OCI-LY7 (cell line): ENCODE measurements at regions not wholly inside any gene's neighbourhood (a gene's known extent, or its start where the extent isn't known, plus 50 kb on each side); places are given as distances from the start of the nearest gene placed in this dataset.

Experiments
- BruUV-seq: library from RNA; stranded (reverse); fragments of 400-500 nt; replicated peaks from 2 replicates; lab custom pipeline; 2021; lab: Mats Ljungman, UMichigan
- CTCF ChIA-PET: fragments of 300-600 bp; sonication (Branson Sonifier 250); formaldehyde crosslinking; loops from one replicate; lab custom pipeline; 2022; ENCODE audit warnings: antibody characterized with exemption; ENCODE audit not compliant: unreplicated experiment; lab: Charles Lee
- POLR2A ChIA-PET: fragments of 300-600 bp; sonication (Branson Sonifier 250); formaldehyde crosslinking; loops from one replicate; lab custom pipeline; 2022; ENCODE audit warnings: antibody characterized with exemption; lab: Charles Lee
- DNase-seq: peaks from one replicate; pipeline ENCODE4 v3.0.0-alpha.2; 2015; ENCODE audit warnings: low spot score
- H2AFZ ChIP-seq: fragments of 200-600 bp; sonication (generic), shearing (Covaris generic); 2 replicates; pipeline ENCODE4 v1.6.1; 2014; ENCODE audit warnings: mild to moderate bottlenecking, antibody characterized with exemption, low read length, moderate library complexity
- H3K27ac ChIP-seq: fragments of 200-600 bp; sonication (generic); 2 replicates; pipeline ENCODE4 v1.5.1; 2014; ENCODE audit warnings: mixed run types, low read depth, mild to moderate bottlenecking, moderate library complexity, low read length, inconsistent platforms; ENCODE audit not compliant: poor library complexity, severe bottlenecking
- H3K36me3 ChIP-seq: fragments of 200-600 bp; sonication (generic); 2 replicates; pipeline ENCODE4 v1.6.1; 2014; ENCODE audit warnings: mild to moderate bottlenecking, antibody characterized with exemption, low read length, moderate library complexity, mixed read lengths; ENCODE audit not compliant: insufficient read depth
- H3K4me1 ChIP-seq: fragments of 200-600 bp; sonication (generic); 2 replicates; pipeline ENCODE4 v1.5.1; 2014; ENCODE audit warnings: mild to moderate bottlenecking, low read length; ENCODE audit not compliant: insufficient read depth, poor library complexity, severe bottlenecking
- H3K4me2 ChIP-seq: fragments of 200-600 bp; sonication (generic); 2 replicates; pipeline ENCODE4 v1.6.1; 2014; ENCODE audit warnings: mild to moderate bottlenecking, low read length
- H3K4me3 ChIP-seq: fragments of 200-600 bp; sonication (generic); 2 replicates; pipeline ENCODE4 v1.5.1; 2014; ENCODE audit warnings: mild to moderate bottlenecking, low read depth, low read length; ENCODE audit not compliant: poor library complexity, severe bottlenecking
- H3K79me2 ChIP-seq: fragments of 200-600 bp; sonication (generic); 2 replicates; pipeline ENCODE4 v1.6.1; 2016; ENCODE audit warnings: low read depth, mild to moderate bottlenecking, low read length, moderate library complexity, mixed read lengths; ENCODE audit not compliant: insufficient read depth
- H3K9me2 ChIP-seq: fragments of 200-600 bp; sonication (generic); 2 replicates; pipeline ENCODE4 v1.6.1; 2016; ENCODE audit warnings: mild to moderate bottlenecking, low read length, mixed read lengths; ENCODE audit not compliant: insufficient read depth
- H3K9me3 ChIP-seq: fragments of 200-600 bp; sonication (generic); 2 replicates; pipeline ENCODE4 v1.6.1; 2014; ENCODE audit warnings: mild to moderate bottlenecking, mixed run types, low read length, mixed read lengths
- H4K20me1 ChIP-seq: fragments of 200-600 bp; sonication (generic); 2 replicates; pipeline ENCODE4 v1.6.1; 2014; ENCODE audit warnings: mild to moderate bottlenecking, antibody characterized with exemption, low read length, moderate library complexity, mixed read lengths; ENCODE audit not compliant: insufficient read depth
- CTCF ChIP-seq: fragments of 200-600 bp; sonication (generic); conservative IDR thresholded peaks from 2 replicates; pipeline ENCODE4 v1.5.1; 2014; ENCODE audit warnings: mild to moderate bottlenecking, antibody characterized with exemption, low read length, moderate library complexity, mixed read lengths
- EZH2phosphoT487 ChIP-seq: fragments of 200-600 bp; sonication (generic); IDR thresholded peaks from 2 replicates; pipeline ENCODE4 v1.6.1; 2018; ENCODE audit warnings: low read depth, borderline replicate concordance, mild to moderate bottlenecking, mixed run types, antibody characterized with exemption, low read length, moderate library complexity, mixed read lengths
- intact Hi-C: fragments of 100-400 bp; cut with micrococcal nuclease; formaldehyde crosslinking; loops from one replicate; pipeline ENCODE4 v1.10.0; 2022; ENCODE audit not compliant: unreplicated experiment

GRCh38 chr13:37495046-37495445 is 103.5 kb downstream of the POSTN start:
- TF ChIP-seq EZH2phosphoT487, result no peak
- Histone ChIP-seq H3K9me3 (no peaks in the 10 kb centered on the region), H3K4me2 (no peak overlapping the region), H3K79me2 (no peaks in the 10 kb centered on the region), H3K27ac (no peak overlapping the region), H3K4me3 (no peak overlapping the region), H3K36me3 (no peaks in the 10 kb centered on the region), H3K9me2 (no peaks in the 10 kb centered on the region), H4K20me1 (no peaks in the 10 kb centered on the region), H3K4me1 (no peaks in the 10 kb centered on the region), H2AFZ (no peak overlapping the region)
- no peak for DNase-seq
- no TSS peak for BruUV-seq
- CTCF ChIA-PET, result no interaction called here
- intact Hi-C loops, result no loop called here
- POLR2A ChIA-PET, result no interaction called here

- Histone ChIP-seq H3K4me2 (no peak overlapping the region), H3K9me2 (no peaks in the 10 kb centered on the region), H3K36me3 (no peaks in the 10 kb centered on the region), H3K9me3 (no peaks in the 10 kb centered on the region), H3K27ac (no peak overlapping the region), H4K20me1 (no peaks in the 10 kb centered on the region), H3K4me1 (no peaks in the 10 kb centered on the region), H3K79me2 (no peaks in the 10 kb centered on the region), H3K4me3 (no peak overlapping the region), H2AFZ (no peak overlapping the region)
- BruUV-seq, result no TSS peak
- TF ChIP-seq CTCF (no peak), EZH2phosphoT487 (no peak)
- ChIA-PET POLR2A (no interaction called here), CTCF (no interaction called here)
- intact Hi-C loops, result no loop called here
- DNase-seq, result no peak
These were observed 104.8 kb downstream of the POSTN start for GRCh38 chr13:37493775-37494174.

- Histone ChIP-seq H4K20me1 (no peaks in the 10 kb centered on the region), H3K9me2 (no peaks in the 10 kb centered on the region), H3K4me1 (no peaks in the 10 kb centered on the region), H3K27ac (no peak overlapping the region), H3K79me2 (no peaks in the 10 kb centered on the region), H3K36me3 (no peaks in the 10 kb centered on the region), H2AFZ (no peak overlapping the region), H3K4me3 (no peak overlapping the region), H3K9me3 (no peaks in the 10 kb centered on the region), H3K4me2 (no peak overlapping the region)
- BruUV-seq, result no TSS peak
- intact Hi-C loops, result no loop called here
- TF ChIP-seq EZH2phosphoT487, result no peak
- no peak for TF ChIP-seq CTCF
- POLR2A ChIA-PET, result interaction anchor here (0.6 kb wide), 1 partner anchor 305 kb away, joined by 3 read pairs; no protein-coding TSS in a partner anchor
- DNase-seq, result no peak
- CTCF ChIA-PET, result no interaction called here
These were observed 105.6 kb downstream of the POSTN start for GRCh38 chr13:37492741-37493514.
